ENCODE measurements at regions not wholly inside any gene's neighbourhood (a gene's known extent, or its start where the extent isn't known, plus 50 kb on each side); places are given as distances from the start of the nearest gene placed in this dataset.

- no peak overlapping the region for H2AFZ ChIP-seq (ENCODE audit: low read length)
- H3K27me3 ChIP-seq (ENCODE audit: low read length), result no peaks in the 10 kb centered on the region
- no peak overlapping the region for H3K27ac ChIP-seq (ENCODE audit: low read length)
- no peak for DNase-seq
- no peaks in the 10 kb centered on the region for H3K9me2 ChIP-seq (replicated peaks; ENCODE audit: insufficient read depth, low read length)
- no peaks in the 10 kb centered on the region for H3K36me3 ChIP-seq (ENCODE audit: insufficient read depth, low read length)
- no peak overlapping the region for H3K9ac ChIP-seq (ENCODE audit: low read length)
- H3K4me3 ChIP-seq (ENCODE audit: low read length), result no peak overlapping the region
- H3K4me1 ChIP-seq (ENCODE audit: low read length), result no peaks in the 10 kb centered on the region
- H3K9me3 ChIP-seq (ENCODE audit: low read length), result peaks cover 13% of the 10 kb centered on the region
- no peaks in the 10 kb centered on the region for H4K20me1 ChIP-seq (ENCODE audit: insufficient read depth, low read depth, low read length)
- no peaks in the 10 kb centered on the region for H3K79me2 ChIP-seq (ENCODE audit: low read length)
- H3K4me2 ChIP-seq (ENCODE audit: low read depth, low read length, poor library complexity, severe bottlenecking), result no peak overlapping the region
Measured at GRCh38 chr15:95742256-95742655, 588.2 kb upstream of the NR2F2 start.

- H3K36me3 ChIP-seq (ENCODE audit: insufficient read depth, low read length), result no peaks in the 10 kb centered on the region
- H3K9ac ChIP-seq (ENCODE audit: low read length), result no peak overlapping the region
- H3K27me3 ChIP-seq (ENCODE audit: low read length), result no peaks in the 10 kb centered on the region
- H3K4me1 ChIP-seq (ENCODE audit: low read length), result no peaks in the 10 kb centered on the region
- H3K9me3 ChIP-seq (ENCODE audit: low read length), result peaks cover 12% of the 10 kb centered on the region
- no peak overlapping the region for H3K4me2 ChIP-seq (ENCODE audit: low read depth, low read length, poor library complexity, severe bottlenecking)
- H3K9me2 ChIP-seq (replicated peaks; ENCODE audit: insufficient read depth, low read length), result no peaks in the 10 kb centered on the region
- H4K20me1 ChIP-seq (ENCODE audit: insufficient read depth, low read depth, low read length), result no peaks in the 10 kb centered on the region
- no peak for DNase-seq
- no peak overlapping the region for H3K4me3 ChIP-seq (ENCODE audit: low read length)
- no peak overlapping the region for H2AFZ ChIP-seq (ENCODE audit: low read length)
- H3K79me2 ChIP-seq (ENCODE audit: low read length), result no peaks in the 10 kb centered on the region
- H3K27ac ChIP-seq (ENCODE audit: low read length), result no peak overlapping the region
Measured at GRCh38 chr15:95742836-95743235, 587.7 kb upstream of the NR2F2 start.

GRCh38 chr15:95757171-95757570 lies 573.3 kb upstream of the NR2F2 start:
- DNase-seq, result no peak
- Histone ChIP-seq H3K27ac (ENCODE audit: low read length) (no peak overlapping the region), H3K4me1 (ENCODE audit: low read length) (no peaks in the 10 kb centered on the region), H3K36me3 (ENCODE audit: insufficient read depth, low read length) (no peaks in the 10 kb centered on the region), H3K4me2 (ENCODE audit: low read depth, low read length, poor library complexity, severe bottlenecking) (no peak overlapping the region), H2AFZ (ENCODE audit: low read length) (no peak overlapping the region), H3K79me2 (ENCODE audit: low read length) (no peaks in the 10 kb centered on the region), H3K4me3 (ENCODE audit: low read length) (no peak overlapping the region), H3K27me3 (ENCODE audit: low read length) (no peaks in the 10 kb centered on the region), H4K20me1 (ENCODE audit: insufficient read depth, low read depth, low read length) (no peaks in the 10 kb centered on the region), H3K9me3 (ENCODE audit: low read length) (peaks cover 25% of the 10 kb centered on the region; the same call in 1 of the 2 replicates), H3K9ac (ENCODE audit: low read length) (no peak overlapping the region), H3K9me2 (replicated peaks; ENCODE audit: insufficient read depth, low read length) (no peaks in the 10 kb centered on the region)

DNA sequence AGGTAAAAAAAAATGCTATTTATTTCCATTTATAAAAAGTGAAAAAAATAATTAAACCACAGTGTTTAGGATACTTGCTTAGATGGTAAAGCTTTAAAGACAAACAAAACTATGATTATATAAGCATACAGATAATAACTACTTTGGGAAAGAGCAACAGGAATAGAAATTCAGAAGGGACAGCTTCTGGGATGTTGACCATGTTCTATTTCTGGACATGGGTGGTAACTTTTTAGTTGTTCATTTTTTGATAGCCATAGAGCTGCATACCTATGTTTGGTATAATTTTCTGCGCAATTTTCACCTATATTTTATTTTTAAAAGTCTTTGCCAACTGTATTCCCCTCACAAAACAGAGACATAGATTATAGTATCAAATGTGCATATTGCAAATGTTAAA lies 572.0 kb upstream of the NR2F2 start:
- Histone ChIP-seq H3K4me1 (ENCODE audit: low read length) (no peaks in the 10 kb centered on the region), H3K9me2 (replicated peaks; ENCODE audit: insufficient read depth, low read length) (no peaks in the 10 kb centered on the region), H3K27me3 (ENCODE audit: low read length) (no peaks in the 10 kb centered on the region), H4K20me1 (ENCODE audit: insufficient read depth, low read depth, low read length) (no peaks in the 10 kb centered on the region), H3K79me2 (ENCODE audit: low read length) (no peaks in the 10 kb centered on the region), H3K36me3 (ENCODE audit: insufficient read depth, low read length) (no peaks in the 10 kb centered on the region), H2AFZ (ENCODE audit: low read length) (no peak overlapping the region), H3K27ac (ENCODE audit: low read length) (no peak overlapping the region), H3K9ac (ENCODE audit: low read length) (no peak overlapping the region), H3K4me3 (ENCODE audit: low read length) (no peak overlapping the region), H3K4me2 (ENCODE audit: low read depth, low read length, poor library complexity, severe bottlenecking) (no peak overlapping the region), H3K9me3 (ENCODE audit: low read length) (peaks cover 21% of the 10 kb centered on the region)
- DNase-seq, result no peak

DNA sequence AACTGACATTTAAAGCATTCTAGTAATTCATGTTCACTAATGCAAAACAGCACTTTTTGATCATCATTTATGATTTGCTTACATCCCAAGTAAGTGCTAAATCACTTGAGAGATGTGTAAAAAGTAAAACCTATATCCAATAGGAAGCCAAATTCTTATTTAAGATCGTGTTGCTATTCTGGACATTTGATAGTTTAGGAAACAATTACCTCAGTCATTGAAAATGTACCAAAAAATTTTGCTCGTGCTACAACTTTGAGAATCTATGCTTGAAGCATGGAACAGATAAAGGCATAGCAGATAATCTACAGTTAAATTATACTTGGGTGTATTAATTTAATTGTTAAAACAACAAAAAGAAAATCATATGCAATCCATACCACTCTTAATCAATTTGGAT lies 571.6 kb upstream of the NR2F2 start:
- no peak overlapping the region for H2AFZ ChIP-seq (ENCODE audit: low read length)
- H3K27ac ChIP-seq (ENCODE audit: low read length), result no peak overlapping the region
- no peaks in the 10 kb centered on the region for H3K36me3 ChIP-seq (ENCODE audit: insufficient read depth, low read length)

DNA sequence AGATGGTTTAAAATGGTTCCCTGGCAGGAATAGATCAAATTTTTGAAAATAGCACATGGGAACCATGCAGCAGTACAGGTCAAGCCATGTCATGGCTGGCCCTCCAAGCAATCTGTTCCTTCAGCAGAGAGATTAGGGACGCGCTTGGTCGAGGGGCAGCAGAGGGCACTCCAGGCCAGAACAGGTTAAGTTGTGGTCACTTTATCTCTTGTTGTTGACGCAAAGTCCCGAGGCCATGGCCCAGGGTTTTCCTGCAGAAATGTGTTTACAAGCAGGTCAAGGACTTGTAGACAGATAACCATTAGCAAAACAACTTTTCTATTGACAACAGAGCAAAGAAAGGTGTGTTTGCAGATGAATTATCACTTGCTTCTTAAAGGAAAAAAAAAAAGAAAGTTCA lies 570.0 kb upstream of the NR2F2 start:
- no peak overlapping the region for H2AFZ ChIP-seq (ENCODE audit: low read length)
- no peak overlapping the region for H3K27ac ChIP-seq (ENCODE audit: low read length)
- H3K4me1 ChIP-seq (ENCODE audit: low read length), result no peaks in the 10 kb centered on the region
- no peak overlapping the region for H3K4me2 ChIP-seq (ENCODE audit: low read depth, low read length, poor library complexity, severe bottlenecking)
- H3K79me2 ChIP-seq (ENCODE audit: low read length), result no peaks in the 10 kb centered on the region
- peaks cover 16% of the 10 kb centered on the region for H3K9me3 ChIP-seq (ENCODE audit: low read length)
- no peaks in the 10 kb centered on the region for H4K20me1 ChIP-seq (ENCODE audit: insufficient read depth, low read depth, low read length)
- H3K27me3 ChIP-seq (ENCODE audit: low read length), result no peaks in the 10 kb centered on the region
- H3K4me3 ChIP-seq (ENCODE audit: low read length), result no peak overlapping the region
- H3K9ac ChIP-seq (ENCODE audit: low read length), result no peak overlapping the region
- H3K36me3 ChIP-seq (ENCODE audit: insufficient read depth, low read length), result no peaks in the 10 kb centered on the region
- no peak for DNase-seq
- no peaks in the 10 kb centered on the region for H3K9me2 ChIP-seq (replicated peaks; ENCODE audit: insufficient read depth, low read length)

More for the DNA sequence above, 571.6 kb upstream of the NR2F2 start:
- DNase-seq, result no peak
- Histone ChIP-seq H3K4me3 (ENCODE audit: low read length) (no peak overlapping the region), H3K4me1 (ENCODE audit: low read length) (no peaks in the 10 kb centered on the region), H4K20me1 (ENCODE audit: insufficient read depth, low read depth, low read length) (no peaks in the 10 kb centered on the region), H3K9ac (ENCODE audit: low read length) (no peak overlapping the region), H3K27me3 (ENCODE audit: low read length) (no peaks in the 10 kb centered on the region), H3K79me2 (ENCODE audit: low read length) (no peaks in the 10 kb centered on the region), H3K9me2 (replicated peaks; ENCODE audit: insufficient read depth, low read length) (no peaks in the 10 kb centered on the region), H3K9me3 (ENCODE audit: low read length) (peaks cover 21% of the 10 kb centered on the region), H3K4me2 (ENCODE audit: low read depth, low read length, poor library complexity, severe bottlenecking) (no peak overlapping the region)

DNA sequence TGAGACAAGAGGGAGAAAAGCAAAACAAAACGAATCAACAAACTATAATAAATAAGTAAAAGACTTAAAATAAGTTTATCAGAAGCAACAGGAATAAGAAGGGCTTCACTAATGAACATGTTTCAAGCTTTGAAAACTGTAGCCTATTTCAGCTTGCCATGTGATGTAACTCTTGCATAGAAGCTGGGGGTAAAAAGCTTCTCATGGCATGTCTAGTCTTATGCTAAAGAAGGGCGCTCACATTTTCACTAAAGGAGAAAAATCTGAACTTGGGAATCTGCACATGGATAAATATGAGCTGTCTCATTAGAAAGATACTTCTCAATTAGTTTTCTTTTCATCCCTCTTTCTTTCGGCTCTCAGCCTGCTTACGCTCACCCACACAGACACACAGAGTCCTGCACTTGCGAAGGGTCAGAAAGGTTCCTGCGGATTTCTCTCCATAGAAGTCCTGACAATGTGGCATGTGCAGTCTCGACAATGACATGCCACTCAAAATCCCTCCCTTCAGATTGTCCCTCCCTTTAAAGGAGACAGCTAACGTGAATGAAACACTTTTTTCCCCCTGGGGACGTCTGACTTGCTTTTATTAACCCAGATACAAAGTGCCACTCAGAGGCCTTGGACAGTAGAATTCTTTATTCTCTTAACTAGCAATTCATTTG lies 568.9 kb upstream of the NR2F2 start:
- Histone ChIP-seq H3K27me3 (ENCODE audit: low read length) (no peaks in the 10 kb centered on the region), H3K79me2 (ENCODE audit: low read length) (no peaks in the 10 kb centered on the region), H3K27ac (ENCODE audit: low read length) (no peak overlapping the region), H3K4me1 (ENCODE audit: low read length) (no peaks in the 10 kb centered on the region), H3K4me2 (ENCODE audit: low read depth, low read length, poor library complexity, severe bottlenecking) (no peak overlapping the region), H3K9ac (ENCODE audit: low read length) (no peak overlapping the region), H3K9me2 (replicated peaks; ENCODE audit: insufficient read depth, low read length) (no peaks in the 10 kb centered on the region), H2AFZ (ENCODE audit: low read length) (no peak overlapping the region), H3K4me3 (ENCODE audit: low read length) (no peak overlapping the region), H3K9me3 (ENCODE audit: low read length) (peaks cover 16% of the 10 kb centered on the region), H4K20me1 (ENCODE audit: insufficient read depth, low read depth, low read length) (no peaks in the 10 kb centered on the region), H3K36me3 (ENCODE audit: insufficient read depth, low read length) (no peaks in the 10 kb centered on the region)
- no peak for DNase-seq

- Histone ChIP-seq H3K27ac (ENCODE audit: low read length) (no peak overlapping the region), H4K20me1 (ENCODE audit: insufficient read depth, low read depth, low read length) (no peaks in the 10 kb centered on the region), H2AFZ (ENCODE audit: low read length) (no peak overlapping the region), H3K9me2 (replicated peaks; ENCODE audit: insufficient read depth, low read length) (no peaks in the 10 kb centered on the region), H3K4me1 (ENCODE audit: low read length) (no peaks in the 10 kb centered on the region), H3K27me3 (ENCODE audit: low read length) (no peaks in the 10 kb centered on the region), H3K4me2 (ENCODE audit: low read depth, low read length, poor library complexity, severe bottlenecking) (no peak overlapping the region), H3K36me3 (ENCODE audit: insufficient read depth, low read length) (no peaks in the 10 kb centered on the region), H3K9me3 (ENCODE audit: low read length) (peaks cover 13% of the 10 kb centered on the region), H3K79me2 (ENCODE audit: low read length) (no peaks in the 10 kb centered on the region), H3K9ac (ENCODE audit: low read length) (no peak overlapping the region), H3K4me3 (ENCODE audit: low read length) (no peak overlapping the region)
- DNase-seq, result no peak
Measured at GRCh38 chr15:95763426-95763825, 567.1 kb upstream of the NR2F2 start.

Data from Karpas-422 (cell line).